Fibroblast of the aortic adventitia (primary cell): ENCODE measurements at regions not wholly inside any gene's neighbourhood (a gene's known extent, or its start where the extent isn't known, plus 50 kb on each side); places are given as distances from the start of the nearest gene placed in this dataset.

Source experiments
- DNase-seq: peaks from one replicate; pipeline ENCODE4 v3.0.0-alpha.2; 2010; ENCODE audit warnings: low read depth
- H3K4me3 ChIP-seq: 2 replicates; pipeline ENCODE4 v1.5.1; 2011; ENCODE audit warnings: low read depth, mild to moderate bottlenecking, control low read depth, low read length, moderate library complexity
- TF ChIP-seq, protein P1 (sequence below): IDR thresholded peaks from 2 replicates; pipeline ENCODE4 v1.5.1; 2011; ENCODE audit warnings: mild to moderate bottlenecking, low read length, control low read depth, inconsistent platforms; ENCODE audit not compliant: insufficient read depth

DNA sequence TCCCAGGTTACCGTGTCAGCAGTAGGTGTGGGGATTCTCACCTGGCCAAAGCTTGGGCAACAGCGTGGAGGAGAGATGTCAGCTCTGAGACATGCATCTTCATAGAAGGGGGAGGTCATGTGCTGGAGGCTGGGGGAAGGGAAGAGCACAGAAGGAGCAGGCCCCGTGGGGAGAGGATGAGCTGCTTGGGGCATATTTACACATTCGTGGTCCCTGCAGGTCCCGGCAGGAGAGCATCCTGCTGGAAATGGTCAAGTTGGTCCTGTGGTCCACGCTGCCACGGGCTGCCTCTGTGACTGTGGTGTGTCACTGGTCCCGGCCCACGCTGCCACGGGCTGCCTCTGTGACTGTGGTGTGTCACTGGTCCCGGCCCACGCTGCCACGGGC, 195.1 kb upstream of the TWIST2 start:
- TF ChIP-seq, protein P1, sequence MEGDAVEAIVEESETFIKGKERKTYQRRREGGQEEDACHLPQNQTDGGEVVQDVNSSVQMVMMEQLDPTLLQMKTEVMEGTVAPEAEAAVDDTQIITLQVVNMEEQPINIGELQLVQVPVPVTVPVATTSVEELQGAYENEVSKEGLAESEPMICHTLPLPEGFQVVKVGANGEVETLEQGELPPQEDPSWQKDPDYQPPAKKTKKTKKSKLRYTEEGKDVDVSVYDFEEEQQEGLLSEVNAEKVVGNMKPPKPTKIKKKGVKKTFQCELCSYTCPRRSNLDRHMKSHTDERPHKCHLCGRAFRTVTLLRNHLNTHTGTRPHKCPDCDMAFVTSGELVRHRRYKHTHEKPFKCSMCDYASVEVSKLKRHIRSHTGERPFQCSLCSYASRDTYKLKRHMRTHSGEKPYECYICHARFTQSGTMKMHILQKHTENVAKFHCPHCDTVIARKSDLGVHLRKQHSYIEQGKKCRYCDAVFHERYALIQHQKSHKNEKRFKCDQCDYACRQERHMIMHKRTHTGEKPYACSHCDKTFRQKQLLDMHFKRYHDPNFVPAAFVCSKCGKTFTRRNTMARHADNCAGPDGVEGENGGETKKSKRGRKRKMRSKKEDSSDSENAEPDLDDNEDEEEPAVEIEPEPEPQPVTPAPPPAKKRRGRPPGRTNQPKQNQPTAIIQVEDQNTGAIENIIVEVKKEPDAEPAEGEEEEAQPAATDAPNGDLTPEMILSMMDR = no peak
- H3K4me3 ChIP-seq = no peak overlapping the region
- no peak for DNase-seq

DNA sequence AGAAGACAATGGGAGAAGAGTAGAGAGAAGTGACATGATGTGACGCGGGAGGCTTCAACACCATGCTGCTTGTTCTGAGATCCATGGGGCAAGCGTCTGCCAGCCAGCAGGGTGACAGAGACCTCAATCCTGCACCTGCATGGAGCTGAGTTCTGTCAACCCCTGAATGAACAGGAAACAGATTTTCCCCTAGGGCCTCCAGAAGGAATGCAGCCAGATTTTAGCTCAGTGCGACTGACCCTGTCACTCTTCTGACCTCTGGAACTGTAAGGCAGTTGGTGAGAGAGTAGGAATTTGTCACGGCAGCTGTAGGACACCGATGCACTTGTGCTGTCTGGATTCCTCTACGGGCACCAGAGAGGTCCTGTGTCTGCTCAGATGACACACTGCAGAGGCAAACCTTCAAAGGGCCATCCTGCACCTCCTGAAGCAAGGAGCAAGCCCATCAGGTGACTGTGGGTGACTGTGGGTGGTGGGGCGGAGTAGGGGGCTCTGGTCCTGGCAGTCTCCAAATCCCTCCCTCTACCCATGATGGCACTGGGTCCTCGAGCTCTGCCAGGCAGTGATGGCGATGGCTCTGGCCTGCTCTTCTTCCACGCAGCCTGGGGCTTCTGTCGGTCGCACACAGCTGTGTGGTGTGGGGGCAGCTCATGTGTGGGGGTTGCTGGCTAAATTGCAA, 194.3 kb upstream of the TWIST2 start:
- TF ChIP-seq, protein P1 = no peak
- H3K4me3 ChIP-seq = no peak overlapping the region
- DNase-seq = no peak

DNA sequence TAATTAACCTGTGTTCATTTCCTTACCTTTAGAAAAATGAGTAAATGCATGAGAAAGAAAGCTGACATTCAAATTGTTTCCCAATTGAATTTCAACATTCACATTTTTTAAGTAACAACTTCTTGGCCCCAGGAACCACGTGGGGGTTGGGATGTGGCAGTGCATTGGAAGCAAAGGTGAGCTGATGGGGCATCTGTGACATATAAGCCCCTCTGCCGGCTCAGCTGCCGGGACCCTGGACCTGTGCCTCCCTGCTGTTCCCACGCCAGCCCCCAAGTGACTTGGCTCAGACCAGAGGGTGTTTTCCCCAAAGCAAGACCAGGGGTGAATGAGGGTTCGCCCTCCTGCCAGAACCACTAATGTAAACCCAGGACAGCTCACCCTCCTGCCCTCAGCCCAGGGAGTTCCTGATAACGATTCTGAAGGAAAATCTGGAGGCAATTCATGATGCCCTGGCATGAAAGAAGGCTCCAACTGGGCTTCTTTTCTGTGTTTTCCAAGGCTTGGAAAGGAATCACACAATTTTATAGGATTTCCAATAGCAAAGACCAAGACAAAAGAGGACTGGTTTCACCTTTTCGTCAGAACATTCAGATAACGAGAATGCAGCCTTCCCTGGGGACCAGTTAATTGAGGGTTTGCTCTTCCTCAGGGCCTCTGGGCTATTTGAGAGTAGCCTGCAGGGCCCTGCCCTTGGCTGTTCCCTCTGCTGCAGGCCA, 193.2 kb upstream of the TWIST2 start:
- TF ChIP-seq, protein P1 = no peak
- H3K4me3 ChIP-seq = no peak overlapping the region
- no peak for DNase-seq

DNA sequence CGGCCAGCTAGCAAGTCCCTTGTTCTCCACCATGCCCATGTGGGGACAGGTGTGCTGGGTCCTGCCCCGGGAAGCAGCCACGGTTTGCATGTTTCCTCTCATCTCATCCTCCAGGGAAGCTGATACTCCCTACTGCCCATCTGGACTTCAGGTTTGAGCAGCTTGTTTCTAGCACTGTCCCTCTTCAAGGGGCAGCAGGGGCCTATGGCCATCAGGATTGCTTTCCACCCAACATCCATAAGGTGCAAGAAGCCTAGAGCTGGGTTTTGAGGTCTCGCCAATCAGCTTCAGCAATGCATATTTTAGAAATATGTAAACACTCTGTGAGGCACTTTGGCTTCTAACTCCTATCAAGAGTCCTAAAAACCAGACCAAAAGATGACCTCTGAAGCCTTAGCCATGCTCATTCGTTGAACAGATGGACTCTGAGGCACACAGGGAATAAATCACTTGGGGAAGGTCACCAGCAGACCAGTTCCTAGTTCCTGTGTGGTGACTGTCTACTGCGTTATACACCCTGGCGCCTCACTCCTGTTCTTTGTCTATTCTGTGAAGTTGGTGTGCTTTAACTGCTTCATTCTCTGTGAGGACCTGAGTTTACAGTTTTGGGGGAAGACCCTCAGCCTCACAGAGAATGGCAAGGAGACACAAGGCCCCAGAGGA, 192.6 kb upstream of the TWIST2 start:
- TF ChIP-seq, protein P1 = no peak
- no peak for DNase-seq
- H3K4me3 ChIP-seq = no peak overlapping the region

DNA sequence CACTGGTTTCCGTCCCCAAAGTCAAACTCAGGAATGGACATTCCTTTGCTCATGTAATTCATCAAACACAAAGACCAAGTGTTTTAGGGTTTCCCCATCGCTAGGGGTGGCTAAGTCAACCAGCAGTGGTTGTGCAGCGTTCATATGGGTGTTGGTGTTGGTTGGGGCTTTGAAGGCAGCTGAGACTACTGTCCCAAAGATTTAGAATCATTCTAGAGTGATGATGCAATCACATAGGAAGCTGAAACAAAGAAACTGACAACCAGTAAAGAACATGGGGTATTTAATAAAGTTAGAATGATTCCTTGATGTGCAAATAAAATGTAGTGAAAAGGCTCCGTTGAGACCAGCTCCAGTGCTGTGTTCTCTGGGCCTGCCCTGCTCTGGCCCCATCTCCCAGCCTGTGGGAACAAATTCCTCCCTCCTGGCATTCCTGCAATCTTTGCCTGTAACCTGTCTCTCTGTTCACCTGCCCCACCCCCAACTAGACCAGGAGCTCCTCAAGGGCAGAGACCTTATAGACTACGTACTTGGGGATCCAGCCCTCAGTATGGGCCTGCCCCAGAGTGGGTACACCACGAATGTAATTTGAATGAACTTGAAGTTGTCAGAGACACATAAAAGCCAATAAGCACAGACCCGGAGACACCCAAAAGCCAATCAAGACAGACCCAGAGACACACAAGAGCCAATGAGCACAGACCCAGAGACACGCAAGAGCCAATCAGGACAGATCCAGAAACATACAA, 191.7 kb upstream of the TWIST2 start:
- TF ChIP-seq, protein P1 = no peak
- DNase-seq = no peak

DNA sequence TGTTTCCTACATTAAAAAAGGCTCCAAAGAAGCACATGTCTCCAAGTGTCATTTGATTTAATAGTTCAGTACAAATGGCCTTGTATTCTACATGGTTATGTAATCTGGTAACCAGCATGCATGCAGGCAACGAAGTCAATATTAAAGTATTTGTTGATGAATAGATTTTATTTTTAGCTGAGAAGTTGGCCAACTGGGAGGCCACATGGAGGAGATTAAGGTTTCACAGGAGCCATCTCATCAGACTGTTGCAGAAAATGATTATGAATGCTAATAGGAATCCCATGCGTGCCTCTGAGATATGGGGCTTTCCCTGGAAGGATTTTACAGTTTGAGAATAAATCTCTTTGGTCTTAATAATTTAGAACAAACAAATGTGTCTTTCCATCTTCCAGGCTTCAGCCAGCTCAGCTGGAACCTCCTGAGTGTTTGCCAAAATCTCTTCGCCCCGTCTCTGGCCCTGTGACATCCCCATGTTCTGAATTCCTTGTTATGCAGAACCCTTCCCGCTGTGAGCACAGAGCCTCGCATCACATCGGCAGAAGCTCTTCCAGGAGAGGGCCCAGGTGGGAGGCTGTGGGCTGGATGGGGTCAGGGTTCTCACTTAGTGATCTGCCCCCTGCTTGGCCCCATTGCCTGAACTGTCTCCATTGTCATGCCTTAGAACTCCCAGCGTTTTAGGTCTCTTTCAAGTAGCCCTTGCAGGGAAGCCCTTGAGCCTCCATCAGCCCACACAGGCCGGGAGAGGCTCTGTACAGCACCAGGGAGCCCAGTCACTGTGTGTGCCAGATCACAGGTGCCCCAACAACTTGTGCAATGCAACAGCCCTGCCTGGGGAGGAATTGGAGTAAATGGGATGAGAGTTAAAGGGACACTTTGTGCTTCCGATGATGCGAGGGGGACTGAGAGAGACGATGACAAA, 190.5 kb upstream of the TWIST2 start:
- H3K4me3 ChIP-seq = no peak overlapping the region
- peak; percentile 54 for DNase-seq
- TF ChIP-seq, protein P1 = no peak

More for the DNA sequence above, 191.7 kb upstream of the TWIST2 start:
- no peak overlapping the region for H3K4me3 ChIP-seq
